Nucleus accumbens (tissue), 56 donors: ENCODE measurements at regions not wholly inside any gene's neighbourhood (a gene's known extent, or its start where the extent isn't known, plus 50 kb on each side); places are given as distances from the start of the nearest gene placed in this dataset.
"Not testable (repeated sequence)": the region's sequence is repeated elsewhere in the genome, so short reads cannot be mapped to it uniquely, and the experiment has no call there.

ENCODE experiments used
- DNase-seq, 56 donors: peaks; one replicate each; lab custom pipeline; 2025; lab: John Stamatoyannopoulos, UW

- no peak for DNase-seq
These were observed 617.5 kb upstream of the CPEB2 start for GRCh38 chr4:14384824-14385223.

- no peak for DNase-seq
These were observed 616.1 kb upstream of the CPEB2 start for GRCh38 chr4:14386196-14386595.

GRCh38 chr4:14387647-14388046, 614.6 kb upstream of the CPEB2 start:
- no peak for DNase-seq

GRCh38 chr4:14392378-14392777, 609.9 kb upstream of the CPEB2 start:
- no peak for DNase-seq

GRCh38 chr4:14396183-14396582, 606.1 kb upstream of the CPEB2 start:
- no peak for DNase-seq

GRCh38 chr4:14399848-14400247, 602.4 kb upstream of the CPEB2 start:
- DNase-seq: no peak

- DNase-seq: no peak
These were observed 602.0 kb upstream of the CPEB2 start for GRCh38 chr4:14400307-14400706.

GRCh38 chr4:14403132-14403531, 599.1 kb upstream of the CPEB2 start:
- DNase-seq: no peak

- peak in 11 of 56 donors; percentile 1 to 42 (median 7) for DNase-seq
These were observed 597.6 kb upstream of the CPEB2 start for GRCh38 chr4:14404730-14405129.

GRCh38 chr4:14410516-14410915, 591.8 kb upstream of the CPEB2 start:
- DNase-seq: no peak

GRCh38 chr4:14415146-14415545, 587.1 kb upstream of the CPEB2 start:
- no peak for DNase-seq

GRCh38 chr4:14419516-14419915, 582.8 kb upstream of the CPEB2 start:
- DNase-seq: no peak

GRCh38 chr4:14426297-14426696, 576.0 kb upstream of the CPEB2 start:
- DNase-seq: not testable (repeated sequence)

- no peak for DNase-seq
These were observed 574.2 kb upstream of the CPEB2 start for GRCh38 chr4:14428125-14428524.

GRCh38 chr4:14431155-14432134, 570.8 kb upstream of the CPEB2 start:
- DNase-seq: no peak

- DNase-seq: no peak
These were observed 567.8 kb upstream of the CPEB2 start for GRCh38 chr4:14434483-14434882.

GRCh38 chr4:14434916-14435315, 567.4 kb upstream of the CPEB2 start:
- no peak for DNase-seq

- no peak for DNase-seq
These were observed 560.7 kb upstream of the CPEB2 start for GRCh38 chr4:14441561-14441960.

GRCh38 chr4:14445882-14446281, 556.4 kb upstream of the CPEB2 start:
- DNase-seq: peak in 2 of 56 donors; percentile 4

GRCh38 chr4:14446311-14446710, 556.0 kb upstream of the CPEB2 start:
- peak in 10 of 56 donors; percentile 1 to 29 (median 20) for DNase-seq

GRCh38 chr4:14446904-14447303, 555.4 kb upstream of the CPEB2 start:
- DNase-seq: no peak

- no peak for DNase-seq
These were observed 553.0 kb upstream of the CPEB2 start for GRCh38 chr4:14449308-14449707.
